ENCODE measurements at regions not wholly inside any gene's neighbourhood (a gene's known extent, or its start where the extent isn't known, plus 50 kb on each side); places are given as distances from the start of the nearest gene placed in this dataset.
"Not testable (repeated sequence)": the region's sequence is repeated elsewhere in the genome, so short reads cannot be mapped to it uniquely, and the experiment has no call there.

GRCh38 chr2:87457129-87457499 is 290.8 kb upstream of the PLGLB2 start:
- not testable (repeated sequence) for DNase-seq (ENCODE audit: low spot score)

GRCh38 chr2:87458938-87459337 is 288.9 kb upstream of the PLGLB2 start:
- DNase-seq (ENCODE audit: low spot score), result not testable (repeated sequence)

GRCh38 chr2:87460104-87460503 is 287.8 kb upstream of the PLGLB2 start:
- not testable (repeated sequence) for DNase-seq (ENCODE audit: low spot score)

GRCh38 chr2:87460662-87461061 is 287.2 kb upstream of the PLGLB2 start:
- DNase-seq (ENCODE audit: low spot score), result not testable (repeated sequence)

- DNase-seq (ENCODE audit: low spot score), result not testable (repeated sequence)
Measured at GRCh38 chr2:87461671-87462070, 286.2 kb upstream of the PLGLB2 start.

GRCh38 chr2:87464219-87464618 is 283.7 kb upstream of the PLGLB2 start:
- not testable (repeated sequence) for DNase-seq (ENCODE audit: low spot score)

- DNase-seq (ENCODE audit: low spot score), result not testable (repeated sequence)
Measured at GRCh38 chr2:87465730-87466129, 282.2 kb upstream of the PLGLB2 start.

- not testable (repeated sequence) for DNase-seq (ENCODE audit: low spot score)
Measured at GRCh38 chr2:87466591-87467120, 281.2 kb upstream of the PLGLB2 start.

GRCh38 chr2:87468429-87468981 is 279.4 kb upstream of the PLGLB2 start:
- DNase-seq (ENCODE audit: low spot score), result not testable (repeated sequence)

- peak; percentile 8 for DNase-seq (ENCODE audit: low spot score)
Measured at GRCh38 chr2:87469180-87470151, 278.4 kb upstream of the PLGLB2 start.

- DNase-seq (ENCODE audit: low spot score), result not testable (repeated sequence)
Measured at GRCh38 chr2:87470381-87471380, 277.2 kb upstream of the PLGLB2 start.

GRCh38 chr2:87471478-87471877 is 276.4 kb upstream of the PLGLB2 start:
- DNase-seq (ENCODE audit: low spot score), result not testable (repeated sequence)

- not testable (repeated sequence) for DNase-seq (ENCODE audit: low spot score)
Measured at GRCh38 chr2:87476223-87476872, 271.5 kb upstream of the PLGLB2 start.

GRCh38 chr2:87476936-87477335 is 271.0 kb upstream of the PLGLB2 start:
- DNase-seq (ENCODE audit: low spot score), result not testable (repeated sequence)

- DNase-seq (ENCODE audit: low spot score), result not testable (repeated sequence)
Measured at GRCh38 chr2:87477669-87478428, 270.0 kb upstream of the PLGLB2 start.

- DNase-seq (ENCODE audit: low spot score), result not testable (repeated sequence)
Measured at GRCh38 chr2:87478911-87479310, 269.0 kb upstream of the PLGLB2 start.

GRCh38 chr2:87483093-87483680 is 264.7 kb upstream of the PLGLB2 start:
- not testable (repeated sequence) for DNase-seq (ENCODE audit: low spot score)

GRCh38 chr2:87484363-87484762 is 263.5 kb upstream of the PLGLB2 start:
- DNase-seq (ENCODE audit: low spot score), result not testable (repeated sequence)

GRCh38 chr2:87485455-87485854 is 262.4 kb upstream of the PLGLB2 start:
- not testable (repeated sequence) for DNase-seq (ENCODE audit: low spot score)

- DNase-seq (ENCODE audit: low spot score), result not testable (repeated sequence)
Measured at GRCh38 chr2:87485884-87486283, 262.0 kb upstream of the PLGLB2 start.
